HG03108 (cell line): ENCODE measurements at regions not wholly inside any gene's neighbourhood (a gene's known extent, or its start where the extent isn't known, plus 50 kb on each side); places are given as distances from the start of the nearest gene placed in this dataset.
"Not testable (repeated sequence)": the region's sequence is repeated elsewhere in the genome, so short reads cannot be mapped to it uniquely, and the experiment has no call there.

Source experiments
- ATAC-seq: cut with Tn5 transposase; IDR thresholded peaks from one replicate; pipeline ENCODE4 v1.9.1; 2021; ENCODE audit warnings: moderate library complexity; ENCODE audit not compliant: unreplicated experiment

DNA sequence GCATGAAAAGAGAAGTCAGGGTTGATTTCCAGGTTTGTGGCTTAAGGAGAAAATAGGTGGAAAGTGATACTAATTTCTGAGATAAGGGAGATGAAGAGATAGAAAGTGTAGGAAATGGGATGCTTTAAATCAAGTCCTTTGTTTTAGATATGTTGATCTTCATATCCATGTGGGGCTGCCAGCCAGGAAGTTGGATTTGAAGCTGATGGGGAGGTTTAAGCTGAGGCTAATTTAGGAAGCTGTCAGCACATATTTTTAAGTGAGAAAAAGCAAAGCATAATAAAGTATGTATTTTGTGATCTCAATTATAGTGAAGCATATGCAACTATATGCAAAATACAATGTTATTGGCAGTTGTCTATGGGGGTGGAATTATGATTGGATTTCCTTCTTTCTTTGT, 428.4 kb downstream of the CSNK1G3 start:
- ATAC-seq = no peak

- ATAC-seq = no peak
Measured at GRCh38 chr5:123937230-123937629, 425.3 kb downstream of the CSNK1G3 start.

- ATAC-seq = no peak
Measured at GRCh38 chr5:123936548-123936947, 424.6 kb downstream of the CSNK1G3 start.

- ATAC-seq = not testable (repeated sequence)
Measured at GRCh38 chr5:123933812-123934211, 421.8 kb downstream of the CSNK1G3 start.

DNA sequence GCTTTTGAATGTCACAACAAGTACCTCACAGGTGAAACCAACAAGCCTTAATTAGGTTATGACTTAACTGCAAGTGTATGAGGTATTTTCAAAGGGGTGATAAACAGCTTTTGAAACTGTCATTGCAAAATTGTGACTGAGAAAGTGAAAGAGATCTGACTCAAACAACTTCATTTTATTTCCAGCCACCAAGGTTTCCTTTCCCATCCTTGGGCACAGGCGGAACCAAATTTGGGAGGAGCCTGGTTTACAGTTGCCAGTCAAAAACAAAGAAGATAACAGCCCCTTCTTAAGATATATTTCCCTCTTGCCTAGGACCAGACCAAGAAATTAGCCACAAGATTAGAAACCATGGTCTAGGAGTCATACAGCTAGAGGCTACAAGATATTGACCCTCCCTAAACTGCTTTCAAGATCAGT, 417.1 kb downstream of the CSNK1G3 start:
- no peak for ATAC-seq

GRCh38 chr5:123928401-123928800, 416.4 kb downstream of the CSNK1G3 start:
- no peak for ATAC-seq

- no peak for ATAC-seq
Measured at GRCh38 chr5:123921193-123921592, 409.2 kb downstream of the CSNK1G3 start.

GRCh38 chr5:123916345-123917121, 404.6 kb downstream of the CSNK1G3 start:
- ATAC-seq = no peak

DNA sequence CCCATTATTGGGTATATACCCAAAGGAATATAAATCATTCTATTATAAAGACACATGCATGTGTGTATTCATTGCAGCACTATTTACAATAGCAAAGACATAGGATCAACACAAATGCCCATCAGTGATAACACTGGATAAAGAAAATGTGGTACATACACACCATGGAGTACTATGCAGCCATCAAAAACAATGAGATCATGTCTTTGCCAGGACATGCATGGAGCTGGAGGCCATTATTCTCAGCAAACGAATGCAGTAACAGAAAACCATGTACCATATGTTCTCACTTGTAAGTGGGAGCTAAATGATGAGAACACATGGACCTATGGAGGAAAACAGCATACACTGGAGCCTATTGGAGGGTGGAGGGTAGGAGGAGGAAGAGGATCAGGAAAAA, 402.4 kb downstream of the CSNK1G3 start:
- ATAC-seq = no peak

- ATAC-seq = no peak
Measured at GRCh38 chr5:123907349-123907748, 395.4 kb downstream of the CSNK1G3 start.

- no peak for ATAC-seq
Measured at GRCh38 chr5:123906698-123907295, 394.8 kb downstream of the CSNK1G3 start.

- ATAC-seq = no peak
Measured at GRCh38 chr5:123885081-123885480, 373.1 kb downstream of the CSNK1G3 start.

GRCh38 chr5:123882965-123883345, 371.0 kb downstream of the CSNK1G3 start:
- no peak for ATAC-seq

DNA sequence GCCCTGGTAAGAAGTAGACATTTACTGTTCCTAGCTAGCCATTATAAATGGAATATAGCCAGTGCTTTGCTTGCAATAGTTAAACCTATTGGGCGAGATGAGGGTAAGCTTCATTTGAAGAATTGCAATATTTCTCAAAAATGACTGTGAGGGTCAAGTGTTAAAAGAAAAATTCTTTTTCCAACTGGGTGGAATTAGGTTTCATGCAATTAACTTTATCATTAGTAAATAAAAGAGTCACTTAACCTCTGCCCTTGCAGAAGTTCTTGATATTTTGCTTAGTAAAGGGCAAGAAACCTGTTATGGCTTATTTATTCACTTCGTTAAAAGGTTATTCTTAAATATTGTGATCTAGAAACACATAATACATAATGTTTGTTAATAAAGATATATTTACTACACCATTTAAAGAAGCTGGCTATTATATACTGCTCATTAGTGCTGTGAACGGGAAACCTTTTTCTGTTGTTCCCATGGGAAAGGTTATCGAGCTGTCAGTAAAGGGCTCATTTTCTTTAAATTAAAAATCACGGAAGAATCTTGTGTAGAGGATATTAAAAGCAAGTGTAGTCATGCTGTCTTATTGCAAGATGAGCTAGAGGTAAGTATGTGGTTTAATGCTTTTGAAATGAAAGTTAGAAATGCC, 370.5 kb downstream of the CSNK1G3 start:
- no peak for ATAC-seq

DNA sequence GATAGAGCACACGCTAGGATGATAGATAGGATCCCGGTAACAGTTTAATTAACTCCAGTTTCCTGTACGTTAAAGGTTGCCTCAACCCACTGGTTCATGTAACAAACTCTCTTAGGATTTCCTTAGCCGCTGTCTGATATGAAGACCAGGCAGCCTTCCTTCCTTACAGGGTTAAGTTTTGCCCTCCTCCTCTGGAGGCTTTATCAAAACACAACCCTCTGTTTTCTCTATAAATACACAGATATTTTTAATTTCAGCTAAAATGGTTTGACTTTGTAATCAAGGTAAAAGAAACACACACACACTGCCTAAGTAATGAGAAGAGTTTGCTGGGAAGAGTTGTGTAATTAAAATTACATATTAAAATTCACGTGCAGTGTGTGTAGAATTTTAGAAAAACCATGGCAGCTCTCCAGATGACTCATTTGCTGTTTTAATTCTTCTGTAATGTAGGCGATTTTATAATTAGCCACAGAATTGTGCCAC, 369.8 kb downstream of the CSNK1G3 start:
- ATAC-seq = no peak

- ATAC-seq = no peak
Measured at GRCh38 chr5:123880875-123881274, 368.9 kb downstream of the CSNK1G3 start.

DNA sequence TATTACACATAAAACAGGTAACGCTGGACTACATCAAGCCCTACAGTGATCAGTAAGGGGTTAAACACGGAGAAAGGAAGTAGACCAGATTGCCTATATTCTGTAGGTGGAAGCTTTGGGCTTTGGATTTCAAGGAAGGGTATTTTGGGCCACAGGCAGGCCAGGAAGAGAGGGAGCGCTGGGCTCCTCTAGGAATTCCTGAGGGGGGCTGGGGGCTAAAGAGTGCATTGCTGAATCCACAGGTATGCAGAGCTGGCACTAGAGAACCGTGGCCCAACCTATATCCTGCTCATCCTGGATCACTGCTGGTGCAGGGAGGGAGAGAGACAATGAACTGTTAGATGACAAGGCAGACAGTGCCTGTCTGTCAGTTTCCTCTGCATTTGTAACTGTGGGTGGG, 367.1 kb downstream of the CSNK1G3 start:
- no peak for ATAC-seq

DNA sequence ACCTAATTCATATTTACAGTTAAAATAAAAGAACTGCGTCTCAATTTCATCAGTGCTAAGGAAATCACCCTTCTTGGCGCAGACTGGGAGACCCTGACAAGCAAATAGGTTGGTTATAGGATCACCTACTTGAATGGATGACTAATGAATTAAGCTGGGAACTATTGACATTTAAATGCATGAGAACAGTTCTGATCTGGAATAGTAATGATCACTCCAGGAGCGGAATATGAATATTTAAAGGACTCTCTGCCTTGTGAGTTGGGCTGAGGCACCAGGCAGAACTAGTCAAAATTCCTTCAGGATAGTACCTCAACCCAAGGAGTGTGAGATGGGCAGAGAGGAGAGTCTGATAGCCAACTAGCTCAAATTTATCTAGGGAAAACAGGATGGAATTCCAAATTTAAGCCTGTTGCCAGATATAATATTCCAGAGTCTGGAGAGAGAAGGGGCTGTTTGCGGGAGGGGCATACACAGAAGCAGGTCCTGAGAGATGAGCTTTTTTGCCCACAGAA, 364.4 kb downstream of the CSNK1G3 start:
- no peak for ATAC-seq

DNA sequence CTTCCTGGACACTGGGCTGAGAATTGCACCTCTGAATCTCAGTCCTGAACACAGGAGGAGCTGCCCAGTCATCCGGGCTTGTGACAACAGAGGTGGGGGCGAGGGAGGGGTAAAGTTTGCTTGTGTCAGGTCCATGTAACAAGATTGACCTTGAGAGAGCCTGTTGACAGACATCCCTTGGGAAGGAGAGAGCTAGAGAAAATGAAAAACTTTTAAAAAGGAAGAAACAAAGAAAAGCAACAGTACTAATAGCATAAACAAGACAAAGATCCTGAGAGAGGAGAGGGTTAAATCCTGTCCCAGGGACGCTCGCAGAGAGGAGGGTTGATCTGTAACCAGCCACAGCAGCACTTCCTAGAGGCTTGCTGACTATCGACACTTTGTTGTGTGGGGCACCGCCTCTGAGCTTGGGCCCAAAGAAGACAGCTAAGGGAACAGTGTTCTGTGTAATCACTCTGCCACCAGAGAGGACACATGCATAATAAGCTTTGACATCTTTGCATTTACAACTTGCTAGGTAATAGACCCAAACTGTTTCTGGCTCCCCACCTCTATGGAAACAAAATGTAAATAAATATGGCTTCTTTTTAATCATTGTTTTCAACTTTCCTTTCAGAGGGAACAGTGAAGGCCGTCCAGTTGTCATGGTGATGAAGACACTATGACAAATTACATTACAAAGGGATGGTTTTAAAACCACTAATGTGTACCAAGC, 363.7 kb downstream of the CSNK1G3 start:
- no peak for ATAC-seq

DNA sequence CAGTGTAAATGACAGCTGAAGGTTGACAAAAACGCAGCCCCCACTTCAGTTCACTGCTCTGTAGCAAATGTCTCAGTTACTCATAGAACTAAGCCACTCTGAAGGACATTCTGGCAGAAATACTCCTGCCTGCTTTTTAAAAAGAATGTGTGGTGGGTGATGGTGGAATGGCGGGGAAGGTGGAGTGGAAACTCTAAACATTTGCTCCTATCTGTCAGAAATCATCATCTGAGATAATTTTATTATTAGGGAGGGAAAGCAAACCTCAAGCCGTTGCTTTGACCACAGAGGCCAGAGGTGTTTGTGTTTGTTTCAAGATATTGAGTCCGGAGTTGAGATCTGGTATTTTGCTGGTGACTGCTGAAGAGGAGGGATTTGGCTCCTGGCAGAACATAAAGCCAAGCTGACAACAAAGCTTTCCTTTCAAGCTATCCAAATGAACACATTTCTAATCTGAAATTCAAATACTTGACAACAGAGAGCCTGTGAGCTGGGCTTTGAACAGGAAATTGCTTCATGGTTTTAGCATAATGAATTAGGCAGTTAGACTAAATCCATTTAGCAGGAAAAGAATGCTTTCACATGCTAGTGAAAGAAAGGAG, 362.7 kb downstream of the CSNK1G3 start:
- no peak for ATAC-seq

GRCh38 chr5:123873846-123874245, 361.9 kb downstream of the CSNK1G3 start:
- ATAC-seq = no peak
